DOHH2 (cell line): ENCODE measurements at regions not wholly inside any gene's neighbourhood (a gene's known extent, or its start where the extent isn't known, plus 50 kb on each side); places are given as distances from the start of the nearest gene placed in this dataset.

Experiments
- H3F3A ChIP-seq: fragments of 200-600 bp; sonication (generic), shearing (Covaris generic); 2 replicates; pipeline ENCODE4 v1.6.0; 2016; ENCODE audit warnings: antibody characterized with exemption, mild to moderate bottlenecking; ENCODE audit not compliant: control insufficient read depth, insufficient read depth
- H3K27ac ChIP-seq: fragments of 200-600 bp; sonication (generic); 2 replicates; pipeline ENCODE4 v1.5.1; 2014; ENCODE audit warnings: low read depth, mild to moderate bottlenecking, low read length, moderate library complexity
- H3K27me3 ChIP-seq: fragments of 200-600 bp; sonication (generic); 2 replicates; pipeline ENCODE4 v1.6.1; 2014; ENCODE audit warnings: mild to moderate bottlenecking, low read length, mixed read lengths; ENCODE audit not compliant: control insufficient read depth
- H3K36me3 ChIP-seq: fragments of 200-600 bp; sonication (generic); 2 replicates; pipeline ENCODE4 v1.6.1; 2014; ENCODE audit warnings: mild to moderate bottlenecking, low read length, moderate library complexity, mixed read lengths; ENCODE audit not compliant: control insufficient read depth
- H3K4me1 ChIP-seq: fragments of 200-600 bp; sonication (generic); 2 replicates; pipeline ENCODE4 v1.6.1; 2014; ENCODE audit warnings: mild to moderate bottlenecking, low read length, mixed read lengths; ENCODE audit not compliant: control insufficient read depth
- H3K4me2 ChIP-seq: fragments of 200-600 bp; sonication (generic); 2 replicates; pipeline ENCODE4 v1.6.0; 2014; ENCODE audit warnings: mild to moderate bottlenecking, low read length, moderate library complexity
- H3K4me3 ChIP-seq: fragments of 200-600 bp; sonication (generic); 2 replicates; pipeline ENCODE4 v1.5.1; 2014; ENCODE audit warnings: mild to moderate bottlenecking, low read length, mixed read lengths
- H3K79me2 ChIP-seq: fragments of 200-600 bp; sonication (generic); 2 replicates; pipeline ENCODE4 v1.6.1; 2014; ENCODE audit warnings: mild to moderate bottlenecking, low read length, mixed read lengths; ENCODE audit not compliant: control insufficient read depth
- H3K9me2 ChIP-seq: fragments of 200-600 bp; sonication (generic); replicated peaks from 2 replicates; pipeline ENCODE4 v1.6.1; 2014; ENCODE audit warnings: mild to moderate bottlenecking, low read length, mixed read lengths; ENCODE audit not compliant: control insufficient read depth
- H3K9me3 ChIP-seq: fragments of 200-600 bp; sonication (generic); 2 replicates; pipeline ENCODE4 v1.6.1; 2014; ENCODE audit warnings: antibody characterized with exemption, low read length, mixed read lengths; ENCODE audit not compliant: control insufficient read depth, insufficient read depth
- H4K20me1 ChIP-seq: fragments of 200-600 bp; sonication (generic); 2 replicates; pipeline ENCODE4 v1.6.0; 2014; ENCODE audit warnings: low read depth, mild to moderate bottlenecking, antibody characterized with exemption, low read length, moderate library complexity; ENCODE audit not compliant: control insufficient read depth, insufficient read depth
- EZH2phosphoT487 ChIP-seq: fragments of 200-600 bp; sonication (generic); IDR thresholded peaks from 2 replicates; pipeline ENCODE4 v1.6.1; 2017; ENCODE audit warnings: borderline replicate concordance, mild to moderate bottlenecking, antibody characterized with exemption, low read length, moderate library complexity, mixed read lengths
- TF ChIP-seq, protein P1 (sequence below): fragments of 200-600 bp; sonication (generic); IDR thresholded peaks from one replicate; pipeline ENCODE4 v1.5.1; 2014; ENCODE audit warnings: antibody characterized with exemption, mild to moderate bottlenecking, low read depth, low read length; ENCODE audit not compliant: poor library complexity, severe bottlenecking

DNA sequence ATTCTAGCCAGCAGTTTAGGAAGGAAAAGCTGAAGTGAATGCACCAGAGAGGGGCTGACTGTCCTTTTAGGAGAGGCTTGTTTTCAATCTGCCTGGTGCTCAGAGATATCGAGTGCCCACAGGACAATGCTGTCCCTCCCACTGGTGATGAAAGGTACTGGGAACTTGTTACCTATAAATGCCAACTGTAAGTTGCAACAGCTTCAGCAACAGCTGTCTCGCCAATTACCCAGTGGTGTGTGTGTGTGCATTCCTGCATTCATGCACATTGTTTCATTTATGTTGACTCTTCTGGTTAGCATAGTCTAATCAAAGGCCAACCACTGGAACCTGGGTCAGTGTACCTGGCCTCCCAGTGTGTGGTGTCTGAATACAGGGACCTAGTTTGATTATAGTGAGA lies 161.1 kb downstream of the CSNK1G3 start:
- H3K79me2 ChIP-seq, result no peaks in the 10 kb centered on the region
- H3K4me1 ChIP-seq, result peaks cover 17% of the 10 kb centered on the region
- no peaks in the 10 kb centered on the region for H4K20me1 ChIP-seq
- H3F3A ChIP-seq, result peaks cover 3% of the 10 kb centered on the region
- H3K27me3 ChIP-seq, result no peaks in the 10 kb centered on the region
- no peak for TF ChIP-seq EZH2phosphoT487
- TF ChIP-seq, protein P1, sequence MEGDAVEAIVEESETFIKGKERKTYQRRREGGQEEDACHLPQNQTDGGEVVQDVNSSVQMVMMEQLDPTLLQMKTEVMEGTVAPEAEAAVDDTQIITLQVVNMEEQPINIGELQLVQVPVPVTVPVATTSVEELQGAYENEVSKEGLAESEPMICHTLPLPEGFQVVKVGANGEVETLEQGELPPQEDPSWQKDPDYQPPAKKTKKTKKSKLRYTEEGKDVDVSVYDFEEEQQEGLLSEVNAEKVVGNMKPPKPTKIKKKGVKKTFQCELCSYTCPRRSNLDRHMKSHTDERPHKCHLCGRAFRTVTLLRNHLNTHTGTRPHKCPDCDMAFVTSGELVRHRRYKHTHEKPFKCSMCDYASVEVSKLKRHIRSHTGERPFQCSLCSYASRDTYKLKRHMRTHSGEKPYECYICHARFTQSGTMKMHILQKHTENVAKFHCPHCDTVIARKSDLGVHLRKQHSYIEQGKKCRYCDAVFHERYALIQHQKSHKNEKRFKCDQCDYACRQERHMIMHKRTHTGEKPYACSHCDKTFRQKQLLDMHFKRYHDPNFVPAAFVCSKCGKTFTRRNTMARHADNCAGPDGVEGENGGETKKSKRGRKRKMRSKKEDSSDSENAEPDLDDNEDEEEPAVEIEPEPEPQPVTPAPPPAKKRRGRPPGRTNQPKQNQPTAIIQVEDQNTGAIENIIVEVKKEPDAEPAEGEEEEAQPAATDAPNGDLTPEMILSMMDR, result no peak
- H3K36me3 ChIP-seq, result no peaks in the 10 kb centered on the region
- H3K27ac ChIP-seq, result no peak overlapping the region
- H3K9me2 ChIP-seq, result no peaks in the 10 kb centered on the region
- no peak overlapping the region for H3K4me3 ChIP-seq
- H3K4me2 ChIP-seq, result no peak overlapping the region
- no peaks in the 10 kb centered on the region for H3K9me3 ChIP-seq

DNA sequence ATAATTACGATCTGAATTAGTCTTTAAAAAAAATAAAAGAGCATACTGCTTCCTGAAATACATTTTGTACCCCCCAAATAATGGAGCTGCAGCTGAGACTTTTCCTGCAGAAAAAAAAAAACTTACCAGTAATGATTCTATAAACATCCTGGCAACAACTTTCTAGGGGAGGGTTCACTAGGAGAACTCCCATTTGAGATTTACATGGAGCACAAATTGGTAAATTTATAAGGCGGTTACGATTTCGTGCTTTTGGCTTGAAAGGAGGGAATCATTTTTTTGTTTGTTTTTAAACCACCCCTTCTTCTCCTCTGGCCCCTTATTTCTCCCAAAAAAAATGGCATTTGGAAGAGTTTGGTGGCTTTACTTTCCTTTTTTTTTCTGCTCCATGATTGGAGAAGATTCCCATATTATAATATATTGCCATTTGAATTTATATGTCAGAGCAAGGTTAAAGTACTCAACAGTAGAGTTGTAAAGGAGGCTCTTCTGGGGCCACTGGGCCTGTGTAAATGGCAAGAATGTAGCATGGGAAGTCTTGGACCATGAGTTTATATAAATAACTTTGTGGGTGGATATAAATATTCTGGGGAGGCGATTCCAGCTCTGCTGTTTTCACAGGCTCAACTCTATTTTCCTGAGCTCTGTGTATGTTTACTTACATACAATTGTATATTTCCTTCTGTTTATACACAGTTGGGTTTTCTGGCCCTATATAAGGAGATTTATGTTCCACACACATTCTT lies 159.9 kb downstream of the CSNK1G3 start:
- no peak overlapping the region for H3K4me2 ChIP-seq
- TF ChIP-seq, protein P1, result no peak
- TF ChIP-seq EZH2phosphoT487, result no peak
- H3K27me3 ChIP-seq, result no peaks in the 10 kb centered on the region
- no peak overlapping the region for H3K27ac ChIP-seq
- H3K79me2 ChIP-seq, result no peaks in the 10 kb centered on the region
- no peaks in the 10 kb centered on the region for H3K9me2 ChIP-seq
- no peaks in the 10 kb centered on the region for H3K36me3 ChIP-seq
- no peaks in the 10 kb centered on the region for H4K20me1 ChIP-seq
- H3K4me1 ChIP-seq, result peaks cover 17% of the 10 kb centered on the region
- no peaks in the 10 kb centered on the region for H3K9me3 ChIP-seq
- H3F3A ChIP-seq, result peaks cover 3% of the 10 kb centered on the region
- no peak overlapping the region for H3K4me3 ChIP-seq

DNA sequence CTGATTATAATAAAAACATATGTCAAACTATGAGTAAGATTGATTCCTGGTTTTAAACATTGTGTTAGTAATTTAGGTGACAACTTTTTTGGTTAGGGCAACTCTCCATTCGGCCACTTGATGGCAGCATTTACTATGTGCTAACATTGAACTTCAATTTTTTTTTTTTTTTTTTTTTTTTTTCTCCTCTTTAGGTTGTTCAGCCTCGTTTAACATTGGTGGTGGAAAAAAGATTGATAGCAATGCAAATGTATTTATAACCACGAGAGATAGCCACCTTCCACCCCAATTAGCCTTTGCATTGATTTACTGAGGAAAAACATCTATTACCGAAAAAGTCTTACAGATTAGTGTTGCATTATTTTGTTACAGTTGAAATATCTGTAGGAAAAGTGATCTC lies 159.1 kb downstream of the CSNK1G3 start:
- Histone ChIP-seq H3K27me3 (no peaks in the 10 kb centered on the region), H3K9me2 (no peaks in the 10 kb centered on the region), H3K36me3 (no peaks in the 10 kb centered on the region), H3F3A (peaks cover 3% of the 10 kb centered on the region), H3K27ac (no peak overlapping the region), H3K4me1 (peaks cover 17% of the 10 kb centered on the region), H3K4me2 (peak overlapping the region; percentile 31), H3K79me2 (no peaks in the 10 kb centered on the region), H4K20me1 (no peaks in the 10 kb centered on the region), H3K9me3 (peaks cover under 1% of the 10 kb centered on the region; the same call in 1 of the 2 replicates), H3K4me3 (no peak overlapping the region)
- TF ChIP-seq, protein P1, result peak; percentile 76
- no peak for TF ChIP-seq EZH2phosphoT487
